PC-9 (cell line): ENCODE measurements at regions not wholly inside any gene's neighbourhood (a gene's known extent, or its start where the extent isn't known, plus 50 kb on each side); places are given as distances from the start of the nearest gene placed in this dataset.

ENCODE experiments used
- BruUV-seq: library from RNA; stranded (reverse); fragments of 400-500 nt; replicated peaks from 2 replicates; lab custom pipeline; 2021; lab: Mats Ljungman, UMichigan
- CTCF ChIA-PET: fragments of 300-600 bp; sonication (Branson Sonifier 250); formaldehyde crosslinking; loops from one replicate; lab custom pipeline; 2022; ENCODE audit warnings: antibody characterized with exemption; lab: Charles Lee
- POLR2A ChIA-PET: fragments of 300-600 bp; sonication (Branson Sonifier 250); formaldehyde crosslinking; loops from one replicate; lab custom pipeline; 2022; ENCODE audit warnings: antibody characterized with exemption; ENCODE audit not compliant: unreplicated experiment; lab: Charles Lee
- DNase-seq, 2 experiments: peaks; one replicate each; pipeline versions ENCODE4 v3.0.0 to v3.0.0-alpha.2; 2015 to 2022; ENCODE audit warnings: mixed read lengths in 1 of 2
- H2AFZ ChIP-seq: fragments of 200-600 bp; sonication (generic); 2 replicates; pipeline ENCODE4 v1.8.1; 2017; ENCODE audit warnings: antibody characterized with exemption
- H3F3A ChIP-seq: fragments of 200-600 bp; sonication (generic); 2 replicates; pipeline ENCODE4 v1.8.1; 2017; ENCODE audit warnings: antibody characterized with exemption, mild to moderate bottlenecking, low read depth; ENCODE audit not compliant: insufficient read depth
- H3K27ac ChIP-seq: fragments of 200-600 bp; sonication (generic); 2 replicates; pipeline ENCODE4 v1.6.1; 2016; ENCODE audit warnings: mixed run types
- H3K27me3 ChIP-seq: fragments of 200-600 bp; sonication (generic); 2 replicates; pipeline ENCODE4 v1.6.1; 2016; ENCODE audit warnings: low read depth, mixed run types; ENCODE audit not compliant: insufficient read depth
- H3K36me3 ChIP-seq: fragments of 200-600 bp; sonication (generic); 2 replicates; pipeline ENCODE4 v1.6.1; 2016; ENCODE audit warnings: low read depth, mixed run types
- H3K4me1 ChIP-seq: fragments of 200-600 bp; sonication (generic); replicated peaks from 2 replicates; pipeline ENCODE4 v1.6.1; 2016; ENCODE audit warnings: mixed run types; ENCODE audit not compliant: insufficient read depth
- H3K4me2 ChIP-seq: fragments of 200-600 bp; sonication (generic); 2 replicates; pipeline ENCODE4 v1.6.1; 2017; ENCODE audit warnings: mixed run types
- H3K4me3 ChIP-seq: fragments of 200-600 bp; sonication (generic); 2 replicates; pipeline ENCODE4 v1.6.1; 2016; ENCODE audit warnings: mixed run types
- H3K79me2 ChIP-seq: fragments of 200-600 bp; sonication (generic); 2 replicates; pipeline ENCODE4 v1.6.1; 2017; ENCODE audit warnings: low read depth, mixed run types
- H3K9me2 ChIP-seq: fragments of 200-600 bp; sonication (generic); 2 replicates; pipeline ENCODE4 v1.8.1; 2017; ENCODE audit warnings: mild to moderate bottlenecking; ENCODE audit not compliant: insufficient read depth
- H3K9me3 ChIP-seq: fragments of 200-600 bp; sonication (generic); 2 replicates; pipeline ENCODE4 v1.8.1; 2016; ENCODE audit warnings: low read depth; ENCODE audit not compliant: insufficient read depth
- H4K20me1 ChIP-seq: fragments of 200-600 bp; sonication (generic); 2 replicates; pipeline ENCODE4 v1.8.1; 2017; ENCODE audit not compliant: insufficient read depth
- CTCF ChIP-seq: fragments of 200-600 bp; sonication (generic); conservative IDR thresholded peaks from 2 replicates; pipeline ENCODE4 v1.6.1; 2017; ENCODE audit warnings: mixed run types, antibody characterized with exemption, mild to moderate bottlenecking, moderate library complexity
- EZH2 ChIP-seq: fragments of 200-600 bp; sonication (generic); IDR thresholded peaks from 2 replicates; pipeline ENCODE4 v1.8.0; 2017; ENCODE audit warnings: antibody characterized with exemption, low read depth
- intact Hi-C: fragments of 100-400 bp; cut with micrococcal nuclease; formaldehyde crosslinking; loops from one replicate; pipeline ENCODE4 v1.10.0; 2022; ENCODE audit not compliant: unreplicated experiment

- no peaks in the 10 kb centered on the region for H3F3A ChIP-seq
- H3K9me2 ChIP-seq: 0 out of 2 replicates have a peak, but pooled peaks cover 4% of the 10 kb centered on the region
- TF ChIP-seq CTCF (no peak), EZH2 (no peak)
- H3K4me3 ChIP-seq: no peak overlapping the region
- H3K4me2 ChIP-seq: no peak overlapping the region
- no peak overlapping the region for H3K27ac ChIP-seq
- ChIA-PET POLR2A (no interaction called here), CTCF (no interaction called here)
- H3K79me2 ChIP-seq: no peaks in the 10 kb centered on the region
- no peak for DNase-seq
- no peaks in the 10 kb centered on the region for H3K4me1 ChIP-seq
- intact Hi-C loops: no loop called here
- no peaks in the 10 kb centered on the region for H3K9me3 ChIP-seq
- no peak overlapping the region for H2AFZ ChIP-seq
- H3K36me3 ChIP-seq: no peaks in the 10 kb centered on the region
- H4K20me1 ChIP-seq: no peaks in the 10 kb centered on the region
- BruUV-seq: no TSS peak
- no peaks in the 10 kb centered on the region for H3K27me3 ChIP-seq
Observed at GRCh38 chr11:106621484-106621883, 396.8 kb downstream of the GUCY1A2 start.
